Stimulated activated naive CD8-positive, alpha-beta T cell treated with anti-CD3 and anti-CD28 coated beads, Interleukin-15, amount 100 ng/mL, for 72 hours (primary cell): ENCODE measurements at regions not wholly inside any gene's neighbourhood (a gene's known extent, or its start where the extent isn't known, plus 50 kb on each side); places are given as distances from the start of the nearest gene placed in this dataset.

Experiments
- ATAC-seq: fragments of 150-1000 bp; cut with Tn5 transposase; 2 replicates; pipeline ENCODE4 v1.10.0; 2021; ENCODE audit warnings: mild to moderate bottlenecking, moderate library complexity
- DNase-seq, 2 donors: peaks; one replicate each; pipeline ENCODE4 v3.0.0; 2021 to 2022
- H3K27ac Mint-ChIP-seq, 2 donors: one replicate each; pipeline ENCODE4 v1.8.0; 2022; ENCODE audit warnings: mild to moderate bottlenecking in 2 of 2, mixed read lengths in 2 of 2, moderate library complexity in 2 of 2
- H3K27me3 Mint-ChIP-seq: one replicate; pipeline ENCODE4 v1.8.0; 2022; ENCODE audit warnings: mixed read lengths
- H3K4me1 Mint-ChIP-seq: one replicate; pipeline ENCODE4 v1.8.0; 2022; ENCODE audit warnings: mild to moderate bottlenecking, mixed read lengths
- H3K4me3 Mint-ChIP-seq, 2 donors: one replicate each; pipeline ENCODE4 v1.8.0; 2022; ENCODE audit warnings: mild to moderate bottlenecking in 2 of 2, mixed read lengths in 2 of 2, moderate library complexity in 1 of 2
- H3K9me3 Mint-ChIP-seq, 2 donors: one replicate each; pipeline ENCODE4 v1.8.0; 2022; ENCODE audit warnings: mixed read lengths in 2 of 2

DNA sequence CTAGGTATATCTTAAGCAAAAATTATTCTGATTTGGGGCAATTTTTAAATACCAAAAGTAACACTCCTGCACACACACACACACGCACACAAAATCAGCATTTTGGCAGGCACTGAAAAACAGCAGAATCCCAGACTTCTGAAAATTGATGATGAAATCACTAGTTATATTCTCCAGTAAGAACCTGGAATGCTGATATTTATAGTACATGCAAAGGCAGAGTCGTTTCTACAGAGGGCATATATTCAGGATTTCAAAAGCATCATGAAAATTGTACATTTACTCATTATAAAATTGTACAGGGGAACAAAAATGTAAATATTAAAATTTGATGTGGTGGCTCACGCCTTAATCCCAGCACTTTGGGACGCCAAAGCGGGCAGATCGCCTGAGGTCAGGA lies 352.5 kb upstream of the PITX2 start:
- no peak for ATAC-seq
- Mint-ChIP-seq H3K4me1 (no peaks in the 10 kb centered on the region), H3K27ac (no peak overlapping the region), H3K9me3 (peaks cover 0 to 11% of the 10 kb centered on the region in 2 donors), H3K27me3 (no peaks in the 10 kb centered on the region), H3K4me3 (no peak overlapping the region)
- no peak for DNase-seq

DNA sequence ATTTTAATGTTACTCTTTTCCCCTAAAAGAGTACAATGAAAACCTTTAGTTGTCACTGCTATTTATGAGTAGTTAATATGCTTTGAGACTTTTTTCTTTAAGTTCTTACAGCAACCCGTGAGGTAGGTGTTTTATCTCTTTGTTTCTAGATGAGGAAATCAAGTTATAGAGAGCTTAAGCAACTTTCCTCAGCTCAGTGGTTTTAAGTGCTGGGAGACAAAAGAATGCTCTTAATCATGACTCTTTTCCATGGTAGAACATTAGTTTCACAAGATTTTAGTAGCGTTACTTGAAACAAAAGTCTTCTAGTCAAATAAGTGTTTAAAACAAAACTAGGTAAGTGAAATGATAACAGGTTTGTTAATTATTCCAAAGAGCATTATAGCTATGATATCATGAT lies 354.7 kb upstream of the PITX2 start:
- no peaks in the 10 kb centered on the region for H3K27me3 Mint-ChIP-seq
- H3K4me1 Mint-ChIP-seq = no peaks in the 10 kb centered on the region
- no peak overlapping the region for H3K4me3 Mint-ChIP-seq
- DNase-seq (no peak), ATAC-seq (no peak)
- peaks cover 0 to 11% of the 10 kb centered on the region in 2 donors for H3K9me3 Mint-ChIP-seq
- H3K27ac Mint-ChIP-seq = no peak overlapping the region

DNA sequence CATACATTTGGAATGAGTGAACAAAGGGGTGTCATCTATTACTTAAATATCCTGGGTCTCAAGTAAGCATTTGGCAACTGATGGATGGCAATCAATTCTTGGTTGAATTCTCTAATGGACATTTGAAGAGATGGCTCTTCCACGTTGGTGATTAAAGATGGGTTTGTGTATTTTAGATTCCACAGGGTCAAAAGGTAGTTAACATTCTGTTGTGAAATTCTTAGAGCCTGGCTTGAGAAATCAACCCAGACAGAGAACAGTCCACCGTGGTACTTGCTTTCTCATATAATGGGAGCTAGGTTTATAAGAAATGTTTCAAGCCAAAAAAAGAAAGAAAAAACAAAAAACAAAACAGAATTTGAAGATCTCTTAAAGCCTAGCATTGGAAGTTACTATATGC lies 355.9 kb upstream of the PITX2 start:
- no peak for DNase-seq
- no peak overlapping the region for H3K27ac Mint-ChIP-seq
- H3K9me3 Mint-ChIP-seq = peaks cover 0 to 11% of the 10 kb centered on the region in 2 donors
- no peak overlapping the region for H3K4me3 Mint-ChIP-seq
- ATAC-seq = no peak
- H3K27me3 Mint-ChIP-seq = no peaks in the 10 kb centered on the region
- no peaks in the 10 kb centered on the region for H3K4me1 Mint-ChIP-seq

DNA sequence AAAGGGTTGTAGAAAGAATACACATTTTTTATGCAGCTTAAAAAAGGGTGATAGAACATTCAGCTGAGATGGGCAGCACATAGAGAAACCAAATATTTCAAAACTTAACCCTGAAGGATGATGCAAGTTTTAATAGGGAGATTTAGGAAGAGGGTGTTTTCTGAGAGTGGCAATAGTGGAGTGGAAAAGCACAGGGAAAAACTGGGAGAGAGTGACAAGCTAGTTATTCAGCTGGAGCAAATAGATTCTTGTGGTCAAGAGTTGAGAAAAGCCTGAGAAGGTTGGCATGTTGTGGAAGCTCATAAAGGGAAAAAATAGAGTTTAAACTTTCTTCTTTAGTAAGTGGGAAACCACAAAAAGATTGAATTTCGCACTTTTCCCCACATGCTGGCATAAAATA lies 359.6 kb upstream of the PITX2 start:
- no peak for ATAC-seq
- Mint-ChIP-seq H3K9me3 (peaks cover 0 to 11% of the 10 kb centered on the region in 2 donors), H3K27me3 (no peaks in the 10 kb centered on the region), H3K4me3 (no peak overlapping the region), H3K27ac (no peak overlapping the region), H3K4me1 (no peaks in the 10 kb centered on the region)
- no peak for DNase-seq

DNA sequence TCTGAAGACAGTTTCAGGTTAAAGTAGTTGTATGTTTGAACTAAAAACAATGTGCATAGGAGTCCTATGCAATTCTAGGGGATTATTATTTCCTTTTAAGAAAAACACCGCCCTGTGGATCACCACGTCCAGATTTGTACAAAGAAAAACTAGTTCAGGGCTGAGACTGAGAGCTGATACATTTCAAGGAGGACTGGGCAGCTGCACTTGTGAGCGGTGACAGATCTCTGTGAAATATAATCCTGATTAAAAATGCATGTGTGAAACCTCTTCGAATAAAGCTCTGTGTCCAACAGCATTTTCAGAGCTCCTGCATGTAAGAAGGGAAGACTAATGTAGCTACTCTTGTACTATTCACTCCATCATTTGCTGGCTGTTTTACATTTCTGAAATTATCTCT lies 365.8 kb upstream of the PITX2 start:
- H3K9me3 Mint-ChIP-seq = no peaks in the 10 kb centered on the region
- H3K27ac Mint-ChIP-seq = no peak overlapping the region
- H3K4me3 Mint-ChIP-seq = no peak overlapping the region
- H3K27me3 Mint-ChIP-seq = no peaks in the 10 kb centered on the region
- no peaks in the 10 kb centered on the region for H3K4me1 Mint-ChIP-seq
- no peak for ATAC-seq
- DNase-seq = no peak

DNA sequence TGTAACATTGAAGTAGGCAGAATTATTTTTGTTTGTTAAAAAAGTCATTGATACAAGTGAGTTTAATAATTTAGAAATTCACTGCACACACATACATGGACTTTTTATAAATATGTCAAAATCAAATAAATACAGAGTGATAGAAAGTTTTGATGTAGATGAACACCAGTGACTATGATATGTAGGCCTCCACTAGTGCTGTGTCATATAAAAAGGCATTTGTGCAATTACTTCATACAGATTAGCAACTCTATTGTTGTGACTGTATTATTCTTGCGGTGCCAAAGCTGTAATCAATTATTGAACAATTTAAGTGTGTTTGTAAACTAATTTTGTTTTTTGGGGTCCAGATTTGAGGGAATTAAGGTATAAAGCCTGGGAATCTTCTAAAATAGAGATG lies 366.2 kb upstream of the PITX2 start:
- Mint-ChIP-seq H3K4me1 (no peaks in the 10 kb centered on the region), H3K4me3 (no peak overlapping the region), H3K27me3 (no peaks in the 10 kb centered on the region), H3K9me3 (no peaks in the 10 kb centered on the region), H3K27ac (no peak overlapping the region)
- no peak for ATAC-seq
- DNase-seq = no peak

DNA sequence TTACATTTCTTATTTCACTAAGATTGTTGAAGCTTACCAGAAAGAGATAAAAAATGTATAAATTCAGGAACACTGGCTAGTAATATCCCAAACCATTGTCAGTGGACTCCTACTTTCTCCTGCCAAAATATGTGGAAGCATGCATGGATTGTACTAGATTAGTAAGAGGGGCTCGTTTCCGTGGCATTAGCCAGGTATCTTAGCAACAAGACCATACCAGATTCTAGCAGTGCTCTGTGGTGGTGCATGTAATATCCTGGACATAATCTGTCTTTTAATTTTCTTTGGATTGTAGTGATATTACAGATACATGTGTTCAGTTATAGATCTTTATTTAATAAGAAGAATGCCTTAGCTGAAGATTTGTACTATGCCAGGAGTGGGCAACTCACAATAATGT lies 371.9 kb upstream of the PITX2 start:
- H3K4me3 Mint-ChIP-seq = no peak overlapping the region
- no peaks in the 10 kb centered on the region for H3K9me3 Mint-ChIP-seq
- ATAC-seq = no peak
- DNase-seq = no peak
- H3K27ac Mint-ChIP-seq = no peak overlapping the region
- no peaks in the 10 kb centered on the region for H3K27me3 Mint-ChIP-seq
- no peaks in the 10 kb centered on the region for H3K4me1 Mint-ChIP-seq

DNA sequence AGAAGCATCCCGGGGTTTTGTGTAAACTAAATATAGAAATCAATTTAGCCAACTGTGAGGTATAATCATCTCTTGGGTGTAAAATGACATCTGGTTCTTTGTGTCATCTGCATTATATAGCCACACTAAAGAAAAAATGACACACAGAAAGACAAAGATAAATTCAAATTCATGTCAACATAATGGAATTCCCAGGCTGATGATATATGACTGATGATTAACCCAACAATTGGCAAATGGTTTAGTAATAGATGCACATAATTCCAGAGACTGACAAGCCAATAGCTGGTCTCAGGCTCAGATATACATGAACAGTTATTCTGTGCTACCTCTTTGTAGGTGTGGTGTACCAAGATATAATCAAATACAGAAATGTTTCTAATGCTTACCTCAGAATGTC lies 375.4 kb upstream of the PITX2 start:
- no peak overlapping the region for H3K27ac Mint-ChIP-seq
- no peaks in the 10 kb centered on the region for H3K27me3 Mint-ChIP-seq
- no peak for ATAC-seq
- no peak for DNase-seq
- H3K4me1 Mint-ChIP-seq = no peaks in the 10 kb centered on the region
- no peak overlapping the region for H3K4me3 Mint-ChIP-seq
- H3K9me3 Mint-ChIP-seq = peaks cover 0 to 4% of the 10 kb centered on the region in 2 donors

DNA sequence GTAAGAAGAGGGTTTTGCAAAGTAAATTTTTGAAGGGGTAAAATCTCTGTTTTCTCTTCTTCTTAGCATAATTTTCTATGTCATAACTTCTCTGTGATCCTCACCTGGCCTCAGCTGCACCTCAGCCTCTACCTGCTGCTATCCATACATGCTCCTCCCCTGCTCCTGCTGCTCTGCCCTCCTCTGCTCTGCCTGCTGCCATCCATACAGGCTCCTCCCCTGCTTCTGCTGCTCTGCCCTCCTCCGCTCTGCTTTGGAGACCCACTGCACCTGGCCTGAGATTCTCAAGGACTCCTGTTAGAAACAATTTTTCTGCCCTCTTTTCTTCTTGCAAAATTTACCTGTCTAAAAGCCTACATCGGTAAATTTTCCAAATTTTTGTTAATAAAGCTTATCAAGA lies 388.6 kb upstream of the PITX2 start:
- no peaks in the 10 kb centered on the region for H3K27me3 Mint-ChIP-seq

DNA sequence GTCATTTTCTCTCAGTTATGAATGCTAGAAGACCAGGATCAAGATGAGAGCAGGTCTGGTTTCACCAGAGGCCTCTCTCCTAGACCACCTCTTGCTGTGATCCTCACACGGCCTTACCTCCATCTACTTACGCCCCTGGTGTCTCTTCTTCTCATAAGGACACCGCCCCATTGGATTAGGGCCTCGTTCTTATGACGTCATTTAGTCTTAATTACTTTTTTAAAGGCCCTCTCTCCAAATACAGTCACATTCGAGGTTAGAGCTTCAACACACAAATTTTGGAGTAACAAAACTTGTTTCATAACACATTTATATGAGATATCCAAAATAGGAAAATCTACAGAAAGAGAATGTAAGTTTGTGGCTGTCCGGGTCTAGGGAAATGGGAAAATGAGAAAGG lies 391.0 kb upstream of the PITX2 start:
- DNase-seq = no peak

More for the DNA sequence above, 388.6 kb upstream of the PITX2 start:
- DNase-seq (no peak), ATAC-seq (no peak)
- H3K4me3 Mint-ChIP-seq = no peak overlapping the region
- no peaks in the 10 kb centered on the region for H3K9me3 Mint-ChIP-seq
- H3K4me1 Mint-ChIP-seq = no peaks in the 10 kb centered on the region
- no peak overlapping the region for H3K27ac Mint-ChIP-seq

DNA sequence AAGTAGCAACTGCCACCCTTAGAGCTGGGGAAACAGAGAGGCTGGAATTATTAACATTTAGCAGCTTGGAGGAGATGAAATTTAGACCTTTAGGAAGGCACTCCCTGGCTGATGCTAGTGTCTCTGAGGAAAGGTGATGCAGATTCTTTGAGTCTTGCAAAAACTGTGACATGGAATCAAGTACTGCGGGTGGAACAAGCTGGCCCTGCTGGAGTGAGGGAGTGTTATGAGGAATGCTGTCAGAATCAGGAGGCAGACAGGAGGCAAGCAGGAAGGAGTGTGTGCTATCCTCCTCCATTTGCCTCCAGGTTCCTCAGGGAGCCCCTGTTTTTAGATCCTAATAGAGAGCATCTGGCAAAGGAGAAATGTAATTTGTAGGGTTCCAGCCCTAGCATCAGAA lies 391.7 kb upstream of the PITX2 start:
- Mint-ChIP-seq H3K27ac (no peak overlapping the region), H3K4me1 (no peaks in the 10 kb centered on the region), H3K27me3 (no peaks in the 10 kb centered on the region), H3K9me3 (no peaks in the 10 kb centered on the region), H3K4me3 (no peak overlapping the region)
- DNase-seq (no peak), ATAC-seq (no peak)

More for the DNA sequence above, 391.0 kb upstream of the PITX2 start:
- Mint-ChIP-seq H3K4me1 (no peaks in the 10 kb centered on the region), H3K9me3 (no peaks in the 10 kb centered on the region), H3K27ac (no peak overlapping the region), H3K27me3 (no peaks in the 10 kb centered on the region), H3K4me3 (no peak overlapping the region)
- no peak for ATAC-seq

DNA sequence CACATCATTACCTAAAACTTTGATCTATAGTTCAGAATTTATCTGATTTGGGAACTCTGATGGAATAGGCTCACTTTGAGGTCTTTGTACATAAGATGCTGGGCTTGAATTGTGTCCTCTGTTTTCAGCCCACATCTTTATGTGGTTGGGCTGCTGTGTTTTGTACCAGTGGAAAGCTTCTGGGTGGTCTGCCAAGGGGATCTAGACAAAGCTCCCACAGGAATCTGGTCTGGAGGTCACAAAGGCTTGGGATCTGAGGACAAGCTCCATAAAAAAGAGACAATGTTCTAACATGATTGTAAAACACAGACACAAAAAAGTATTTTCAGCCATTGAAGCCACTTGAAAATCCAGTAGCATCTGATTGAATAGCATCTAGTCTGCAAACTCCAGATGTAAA lies 393.5 kb upstream of the PITX2 start:
- ATAC-seq (no peak), DNase-seq (no peak)
- Mint-ChIP-seq H3K27me3 (no peaks in the 10 kb centered on the region), H3K27ac (no peak overlapping the region), H3K9me3 (no peaks in the 10 kb centered on the region), H3K4me1 (no peaks in the 10 kb centered on the region), H3K4me3 (no peak overlapping the region)

DNA sequence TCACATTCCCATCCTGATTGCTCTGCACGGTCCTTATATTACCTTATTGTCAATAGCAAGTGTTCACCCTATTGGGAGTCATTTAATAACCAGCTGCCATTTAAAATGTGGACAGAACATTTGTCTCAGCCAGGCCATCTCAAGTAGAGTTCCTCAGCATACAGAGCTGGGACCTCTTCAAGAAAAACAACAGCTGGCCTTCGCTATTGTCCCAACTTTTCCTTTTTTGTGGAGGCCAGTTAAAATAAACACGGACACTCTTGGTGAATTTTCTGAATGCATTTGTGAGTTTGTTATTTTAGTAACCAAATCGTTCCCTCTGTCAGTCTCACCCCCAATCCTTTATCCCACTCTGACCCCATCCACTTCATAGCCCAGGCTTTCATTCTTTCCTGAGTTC lies 395.3 kb upstream of the PITX2 start:
- H3K4me3 Mint-ChIP-seq = no peak overlapping the region
- DNase-seq (no peak), ATAC-seq (no peak)
- H3K27ac Mint-ChIP-seq = no peak overlapping the region
- no peaks in the 10 kb centered on the region for H3K4me1 Mint-ChIP-seq
- H3K9me3 Mint-ChIP-seq = no peaks in the 10 kb centered on the region
- no peaks in the 10 kb centered on the region for H3K27me3 Mint-ChIP-seq

DNA sequence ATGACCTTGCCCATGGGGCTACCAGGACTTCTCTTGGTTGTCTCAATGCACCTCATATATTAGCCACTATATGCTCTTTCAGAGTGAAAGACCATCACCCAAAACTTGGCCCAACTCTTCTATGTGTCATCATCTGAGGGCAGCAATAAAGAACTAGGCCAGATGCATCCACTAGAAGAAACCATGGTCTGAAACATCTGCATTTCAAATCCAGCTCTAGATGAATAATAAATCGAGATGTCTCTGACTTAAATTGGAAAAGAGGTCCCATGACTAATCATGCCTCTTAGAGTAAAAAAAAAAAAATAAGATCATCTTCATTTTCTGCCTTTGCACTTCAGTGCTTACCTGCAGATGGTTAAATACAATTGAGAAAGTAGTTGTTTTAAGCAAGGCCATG lies 397.6 kb upstream of the PITX2 start:
- no peak for ATAC-seq

DNA sequence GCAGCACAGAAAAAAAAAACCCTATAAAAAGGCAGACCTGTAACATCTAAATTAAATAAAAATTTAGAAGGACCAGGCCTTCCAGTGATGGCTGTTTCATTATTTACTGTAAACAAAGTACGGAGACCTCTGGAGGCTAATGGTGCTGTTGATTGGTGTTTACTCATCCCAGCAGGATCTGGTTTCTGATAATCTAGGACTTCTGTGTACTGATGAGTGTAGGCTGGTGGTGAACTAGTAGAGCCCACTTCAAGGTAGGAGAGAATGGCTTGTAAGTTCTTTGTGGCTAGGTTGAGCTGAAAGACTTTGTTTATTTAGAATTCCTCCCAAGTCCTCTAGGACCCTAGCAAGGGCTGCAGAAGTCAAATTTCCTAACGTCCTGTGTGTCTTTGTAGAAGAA lies 398.1 kb upstream of the PITX2 start:
- DNase-seq = no peak
- no peaks in the 10 kb centered on the region for H3K27me3 Mint-ChIP-seq
- no peak overlapping the region for H3K4me3 Mint-ChIP-seq
- H3K9me3 Mint-ChIP-seq = peaks cover 0 to 4% of the 10 kb centered on the region in 2 donors
- ATAC-seq = no peak
- no peaks in the 10 kb centered on the region for H3K4me1 Mint-ChIP-seq
- H3K27ac Mint-ChIP-seq = no peak overlapping the region

More for the DNA sequence above, 397.6 kb upstream of the PITX2 start:
- Mint-ChIP-seq H3K27ac (no peak overlapping the region), H3K9me3 (peaks cover 0 to 4% of the 10 kb centered on the region in 2 donors), H3K27me3 (no peaks in the 10 kb centered on the region), H3K4me3 (no peak overlapping the region), H3K4me1 (no peaks in the 10 kb centered on the region)
- DNase-seq = no peak

DNA sequence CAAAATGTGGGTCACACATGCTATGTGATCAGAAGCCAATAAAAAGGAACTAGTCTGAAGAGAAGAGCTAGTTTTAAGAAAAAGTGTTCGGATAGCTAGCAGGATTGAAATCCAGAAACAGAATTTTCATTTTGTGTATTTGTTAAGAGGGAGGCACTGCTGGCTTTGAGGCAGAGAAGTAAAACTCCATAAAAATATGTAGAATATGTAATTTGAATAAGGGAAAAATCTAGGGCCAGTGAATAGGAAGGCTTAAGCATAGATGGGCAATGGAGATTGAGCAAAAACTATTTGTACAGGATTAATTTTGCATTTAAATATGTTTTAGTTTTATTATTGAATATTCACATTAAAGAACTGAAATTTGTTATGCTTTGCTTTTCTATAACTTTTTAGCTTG lies 399.9 kb upstream of the PITX2 start:
- no peak for DNase-seq
- Mint-ChIP-seq H3K27ac (no peak overlapping the region), H3K4me3 (no peak overlapping the region), H3K4me1 (no peaks in the 10 kb centered on the region), H3K27me3 (no peaks in the 10 kb centered on the region), H3K9me3 (peaks cover 0 to 4% of the 10 kb centered on the region in 2 donors)
- ATAC-seq = no peak

DNA sequence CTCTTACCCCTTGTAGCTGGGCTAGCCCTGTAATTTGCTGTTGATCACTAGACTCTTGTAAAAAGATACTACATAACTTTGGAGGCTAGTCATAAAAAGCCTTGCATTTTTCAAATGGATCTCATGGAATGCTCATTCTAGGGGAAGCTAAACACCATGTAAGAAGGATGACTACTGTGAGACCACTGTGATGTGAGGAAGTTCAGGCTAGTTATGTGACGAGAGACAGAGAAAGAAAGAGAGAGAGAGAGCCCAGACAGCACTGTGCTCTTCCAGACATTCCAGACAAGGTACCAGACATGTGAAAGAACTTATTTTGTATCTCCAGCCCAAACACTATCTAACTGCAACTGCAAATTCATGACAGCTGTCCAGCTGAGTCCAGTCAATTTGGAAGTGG lies 404.6 kb upstream of the PITX2 start:
- ATAC-seq (no peak), DNase-seq (no peak)
- H3K27ac Mint-ChIP-seq = no peak overlapping the region
- H3K4me3 Mint-ChIP-seq = no peak overlapping the region
- H3K4me1 Mint-ChIP-seq = no peaks in the 10 kb centered on the region
- no peaks in the 10 kb centered on the region for H3K27me3 Mint-ChIP-seq
- H3K9me3 Mint-ChIP-seq = peaks cover 0 to 4% of the 10 kb centered on the region in 2 donors

DNA sequence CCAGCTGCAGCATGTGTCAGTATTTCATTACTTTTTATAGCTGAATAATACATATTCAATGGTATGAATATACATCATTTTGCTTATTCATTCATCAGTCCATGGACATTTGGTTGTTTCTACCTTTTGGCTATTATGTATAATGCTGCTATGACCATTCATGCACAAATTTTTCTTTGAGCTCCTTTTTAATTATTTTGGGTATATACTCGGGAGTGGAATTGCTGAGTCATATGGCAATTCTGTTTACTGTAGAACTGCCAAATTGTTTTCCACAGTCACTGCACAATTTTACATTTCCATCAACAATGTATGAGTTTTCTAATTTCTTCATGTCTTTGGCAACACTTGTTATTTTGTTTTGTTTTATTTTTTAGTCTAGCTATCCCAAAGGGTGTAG lies 405.9 kb upstream of the PITX2 start:
- no peaks in the 10 kb centered on the region for H3K27me3 Mint-ChIP-seq
- no peak overlapping the region for H3K27ac Mint-ChIP-seq
- ATAC-seq (no peak), DNase-seq (no peak)
- no peak overlapping the region for H3K4me3 Mint-ChIP-seq
- H3K9me3 Mint-ChIP-seq = peaks cover 0 to 3% of the 10 kb centered on the region in 2 donors
- no peaks in the 10 kb centered on the region for H3K4me1 Mint-ChIP-seq
